Left lung (tissue), 4 donors: ENCODE measurements at regions not wholly inside any gene's neighbourhood (a gene's known extent, or its start where the extent isn't known, plus 50 kb on each side); places are given as distances from the start of the nearest gene placed in this dataset.

Experiments
- ATAC-seq: fragments of 200-7000 bp; cut with Tn5 transposase; one replicate; pipeline ENCODE4 v1.9.1; 2020; ENCODE audit warnings: moderate library complexity
- DNase-seq, 4 donors: peaks; one replicate each; pipeline ENCODE4 v3.0.0-alpha.2; 2013 to 2020
- H3K27ac ChIP-seq, 2 donors: fragments of 200-600 bp; sonication (generic) in 1 of 2; one replicate each; pipeline versions ENCODE4 v1.5.0 to v1.8.0; 2020 to 2021
- H3K27me3 ChIP-seq, 2 donors: fragments of 200-600 bp; sonication (generic) in 1 of 2; one replicate each; pipeline versions ENCODE4 v1.5.0 to v1.8.0; 2020 to 2021
- H3K36me3 ChIP-seq, 2 donors: fragments of 200-600 bp; sonication (generic) in 1 of 2; one replicate each; pipeline versions ENCODE4 v1.5.0 to v1.8.0; 2020 to 2021
- H3K4me1 ChIP-seq, 2 donors: fragments of 200-600 bp; one replicate each; pipeline ENCODE4 v1.8.0; 2021
- H3K4me3 ChIP-seq, 2 donors: fragments of 200-600 bp; sonication (generic) in 1 of 2; one replicate each; pipeline versions ENCODE4 v1.5.0 to v1.8.0; 2020 to 2021; ENCODE audit warnings: mild to moderate bottlenecking in 1 of 2
- H3K9me3 ChIP-seq, 2 donors: fragments of 200-600 bp; sonication (generic) in 1 of 2; one replicate each; pipeline versions ENCODE4 v1.5.0 to v1.8.0; 2020 to 2021
- intact Hi-C, 2 donors: fragments of 100-400 bp; cut with DNase I; formaldehyde crosslinking; loops; one replicate each; pipeline versions ENCODE4 v1.11.2 to v1.14.2; 2022
- TF ChIP-seq, protein P1 (sequence below), 2 donors: fragments of 200-600 bp; sonication (generic) in 1 of 2; IDR thresholded peaks; one replicate each; pipeline versions ENCODE4 v1.5.0 to v1.8.0; 2021; ENCODE audit warnings: antibody characterized with exemption in 2 of 2
- donor health status: DM: no; HTN: yes; CAD: no.
- donor health status: DM: no; HTN: no; CAD: no.

DNA sequence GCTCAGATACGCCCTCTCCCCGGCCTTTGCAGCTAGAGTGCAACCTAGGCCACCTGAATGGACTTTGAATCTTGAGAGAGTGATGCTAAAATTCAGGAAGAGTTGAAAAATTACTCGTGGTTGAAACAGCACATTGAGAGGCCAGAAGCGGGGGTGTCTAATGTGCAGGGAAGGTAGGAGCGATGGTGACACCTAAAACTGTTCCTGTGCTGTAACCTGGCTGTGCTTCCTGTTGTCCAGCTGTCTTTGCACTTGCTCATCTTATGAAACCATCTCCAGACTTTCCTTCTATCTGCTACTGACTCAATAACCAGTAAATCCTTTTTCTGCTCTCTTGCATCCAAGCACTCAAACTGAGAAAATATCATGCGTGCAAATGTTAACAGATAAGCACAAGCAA, 106.4 kb upstream of the RPS6KA3 start:
- no peaks in the 10 kb centered on the region for H3K27me3 ChIP-seq
- no peaks in the 10 kb centered on the region for H3K36me3 ChIP-seq
- DNase-seq = no peak
- ATAC-seq = no peak
- intact Hi-C loops = no loop called here
- H3K27ac ChIP-seq = no peak overlapping the region
- TF ChIP-seq, protein P1, sequence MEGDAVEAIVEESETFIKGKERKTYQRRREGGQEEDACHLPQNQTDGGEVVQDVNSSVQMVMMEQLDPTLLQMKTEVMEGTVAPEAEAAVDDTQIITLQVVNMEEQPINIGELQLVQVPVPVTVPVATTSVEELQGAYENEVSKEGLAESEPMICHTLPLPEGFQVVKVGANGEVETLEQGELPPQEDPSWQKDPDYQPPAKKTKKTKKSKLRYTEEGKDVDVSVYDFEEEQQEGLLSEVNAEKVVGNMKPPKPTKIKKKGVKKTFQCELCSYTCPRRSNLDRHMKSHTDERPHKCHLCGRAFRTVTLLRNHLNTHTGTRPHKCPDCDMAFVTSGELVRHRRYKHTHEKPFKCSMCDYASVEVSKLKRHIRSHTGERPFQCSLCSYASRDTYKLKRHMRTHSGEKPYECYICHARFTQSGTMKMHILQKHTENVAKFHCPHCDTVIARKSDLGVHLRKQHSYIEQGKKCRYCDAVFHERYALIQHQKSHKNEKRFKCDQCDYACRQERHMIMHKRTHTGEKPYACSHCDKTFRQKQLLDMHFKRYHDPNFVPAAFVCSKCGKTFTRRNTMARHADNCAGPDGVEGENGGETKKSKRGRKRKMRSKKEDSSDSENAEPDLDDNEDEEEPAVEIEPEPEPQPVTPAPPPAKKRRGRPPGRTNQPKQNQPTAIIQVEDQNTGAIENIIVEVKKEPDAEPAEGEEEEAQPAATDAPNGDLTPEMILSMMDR (IDR thresholded peaks at IDR 0.05) = no peak
- H3K4me1 ChIP-seq = peaks cover 0 to 15% of the 10 kb centered on the region in 2 donors
- H3K9me3 ChIP-seq = no peaks in the 10 kb centered on the region
- no peak overlapping the region for H3K4me3 ChIP-seq

DNA sequence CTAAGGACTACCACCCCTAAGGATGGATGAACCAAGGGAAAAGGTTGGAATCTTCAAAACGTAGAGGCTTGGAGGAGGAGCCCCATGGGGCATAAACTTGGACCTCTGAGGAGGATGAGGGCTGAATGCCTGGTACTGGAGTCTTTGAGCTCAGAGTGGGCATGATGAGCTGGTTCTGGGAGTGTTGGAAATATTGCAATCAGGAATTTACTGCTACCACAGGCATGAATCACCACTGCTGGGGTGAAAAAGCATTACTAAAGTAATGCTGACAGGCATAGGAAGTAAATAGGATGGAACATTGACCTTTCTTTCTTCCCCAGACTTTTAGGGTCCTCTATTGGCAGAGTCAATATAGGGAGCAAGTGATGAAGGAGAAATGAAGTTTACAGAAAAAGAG, 105.8 kb upstream of the RPS6KA3 start:
- Histone ChIP-seq H3K9me3 (no peaks in the 10 kb centered on the region), H3K4me1 (peaks cover 0 to 15% of the 10 kb centered on the region in 2 donors), H3K4me3 (no peak overlapping the region), H3K27ac (no peak overlapping the region), H3K27me3 (no peaks in the 10 kb centered on the region), H3K36me3 (no peaks in the 10 kb centered on the region)
- intact Hi-C loops = no loop called here
- DNase-seq (no peak), ATAC-seq (peak; percentile 19)
- TF ChIP-seq, protein P1 (IDR thresholded peaks at IDR 0.05) = no peak

DNA sequence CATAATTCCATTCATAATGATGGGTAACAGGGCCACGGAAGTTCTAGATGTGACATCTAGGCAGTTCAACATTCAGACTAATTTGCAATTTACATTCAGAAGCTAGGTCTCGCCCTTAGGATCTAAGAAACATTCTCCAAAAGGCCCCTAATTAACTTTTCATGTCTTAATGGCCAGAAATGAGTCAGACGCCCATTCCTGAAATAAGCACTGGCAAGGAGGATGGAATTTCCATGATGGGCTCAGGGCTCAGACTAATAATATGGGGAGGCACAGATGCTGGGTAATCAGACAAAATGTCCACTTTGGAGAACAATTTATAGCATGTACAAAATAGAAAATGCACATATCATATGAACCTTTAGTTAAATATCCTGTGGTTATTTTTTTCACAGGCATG, 102.8 kb upstream of the RPS6KA3 start:
- Histone ChIP-seq H3K4me1 (peaks cover 0 to 11% of the 10 kb centered on the region in 2 donors), H3K9me3 (no peaks in the 10 kb centered on the region), H3K4me3 (no peak overlapping the region), H3K27me3 (no peaks in the 10 kb centered on the region), H3K27ac (no peak overlapping the region), H3K36me3 (no peaks in the 10 kb centered on the region)
- TF ChIP-seq, protein P1 (IDR thresholded peaks at IDR 0.05) = no peak
- no peak for ATAC-seq
- DNase-seq = no peak
- intact Hi-C loops = no loop called here

DNA sequence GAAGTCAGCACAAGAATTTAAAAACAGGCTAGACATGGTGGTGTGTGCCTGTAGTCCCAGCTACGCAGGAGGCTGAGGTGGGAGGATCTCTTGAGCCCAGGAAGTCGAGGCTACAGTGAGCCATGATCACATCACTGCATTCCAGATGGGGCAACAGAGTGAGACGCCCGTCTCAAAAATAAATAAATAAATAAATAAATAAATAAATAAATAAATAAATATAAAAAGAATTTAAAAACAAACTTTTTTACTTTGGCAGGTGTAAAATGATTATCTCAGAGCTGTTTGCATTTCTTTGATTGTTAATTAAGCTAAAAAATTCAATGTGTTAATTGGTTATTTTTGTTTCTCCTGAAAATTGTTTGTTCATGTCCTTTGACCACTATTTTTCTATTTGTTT, 97.5 kb upstream of the RPS6KA3 start:
- no peak overlapping the region for H3K4me3 ChIP-seq
- intact Hi-C loops = no loop called here
- no peaks in the 10 kb centered on the region for H3K4me1 ChIP-seq
- no peaks in the 10 kb centered on the region for H3K27me3 ChIP-seq
- H3K9me3 ChIP-seq = no peaks in the 10 kb centered on the region
- TF ChIP-seq, protein P1 (IDR thresholded peaks at IDR 0.05) = no peak
- ATAC-seq (no peak), DNase-seq (no peak)
- no peak overlapping the region for H3K27ac ChIP-seq
- H3K36me3 ChIP-seq = no peaks in the 10 kb centered on the region

DNA sequence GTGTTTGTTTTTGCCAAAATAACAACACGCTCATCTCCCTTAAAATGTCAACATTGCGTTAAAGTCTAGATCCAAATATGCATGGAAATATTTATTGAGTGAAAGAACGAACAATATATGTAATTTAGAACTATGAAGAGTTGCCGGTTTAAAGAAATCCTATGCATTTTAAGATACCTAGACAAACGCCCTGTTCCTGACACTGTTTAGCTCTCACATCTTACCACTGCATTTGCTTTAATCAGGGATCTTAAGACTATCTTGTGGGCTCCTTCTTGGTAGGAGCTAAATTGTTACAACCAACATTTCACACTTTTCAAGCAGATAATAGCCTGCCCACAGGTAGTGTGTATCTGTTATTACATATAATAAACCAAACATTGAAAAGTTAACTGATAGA, 96.6 kb upstream of the RPS6KA3 start:
- intact Hi-C loops = no loop called here
- Histone ChIP-seq H3K36me3 (no peaks in the 10 kb centered on the region), H3K27me3 (no peaks in the 10 kb centered on the region), H3K4me1 (no peaks in the 10 kb centered on the region), H3K27ac (peak overlapping the region; percentile 78 to 79), H3K4me3 (no peak overlapping the region), H3K9me3 (no peaks in the 10 kb centered on the region)
- no peak for DNase-seq
- TF ChIP-seq, protein P1 (IDR thresholded peaks at IDR 0.05) = no peak
- ATAC-seq = no peak
